IPS-NIHi7 (cell line): ENCODE measurements at regions not wholly inside any gene's neighbourhood (a gene's known extent, or its start where the extent isn't known, plus 50 kb on each side); places are given as distances from the start of the nearest gene placed in this dataset.
"Not testable (repeated sequence)": the region's sequence is repeated elsewhere in the genome, so short reads cannot be mapped to it uniquely, and the experiment has no call there.

Experiments used
- DNase-seq: peaks from one replicate; pipeline ENCODE4 v3.0.0; 2012; ENCODE audit warnings: mixed read lengths; ENCODE audit errors: extremely low spot score

DNA sequence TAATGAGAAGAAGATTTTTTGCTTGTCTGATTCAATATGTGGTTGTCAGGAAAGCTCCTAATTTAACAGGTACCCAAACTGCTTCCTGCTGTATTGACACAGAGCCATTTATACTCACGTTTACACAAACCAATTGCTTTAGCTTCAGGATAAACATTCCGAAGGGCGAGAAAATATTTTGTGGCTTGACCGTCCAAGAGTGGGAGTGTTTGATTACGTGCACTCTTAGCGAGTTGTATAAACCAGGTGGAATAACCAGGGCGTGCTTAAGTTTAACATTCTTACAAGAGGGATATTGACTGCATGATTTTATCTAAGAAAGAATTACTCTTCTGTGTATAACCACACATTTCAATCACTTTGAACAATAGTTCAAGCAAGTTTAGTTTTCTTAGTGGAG lies 278.7 kb upstream of the TYRP1 start:
- no peak for DNase-seq

DNA sequence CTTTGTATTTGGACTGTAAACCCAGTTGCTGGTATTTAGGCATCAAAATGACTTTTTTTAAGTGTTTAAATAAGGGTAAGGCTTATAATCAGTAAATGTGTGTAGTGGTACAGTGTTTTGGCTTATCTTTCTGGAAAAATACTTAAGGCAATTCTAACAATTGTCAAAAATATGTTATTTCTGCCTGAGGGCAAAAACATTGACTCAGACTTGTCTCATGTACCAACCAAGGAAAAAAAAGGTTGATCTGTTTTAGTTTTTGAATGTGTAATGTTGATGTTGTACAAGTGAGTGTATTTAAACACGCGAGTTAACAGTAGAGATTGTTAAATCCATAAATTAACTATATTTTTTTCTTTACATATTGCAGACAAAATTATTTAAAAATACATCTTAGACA lies 277.8 kb upstream of the TYRP1 start:
- no peak for DNase-seq

DNA sequence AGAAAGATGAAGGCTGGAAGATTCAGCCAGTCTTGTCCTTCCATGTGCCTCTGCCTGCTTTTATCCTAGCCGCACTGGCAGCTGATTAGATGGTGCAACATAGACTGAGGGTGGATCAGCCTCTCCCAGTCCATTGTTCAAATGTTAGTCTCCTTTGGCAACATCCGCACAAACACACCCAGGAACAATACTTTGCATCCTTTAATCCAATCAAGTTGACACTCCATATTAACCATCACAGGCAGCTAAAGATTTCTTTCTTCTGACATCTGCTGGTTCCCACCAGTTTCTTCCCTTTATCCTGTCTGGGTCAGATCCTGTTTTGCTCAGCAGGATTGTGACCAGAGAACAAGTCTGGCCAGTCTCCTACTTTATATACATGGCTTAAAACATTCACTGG lies 276.5 kb upstream of the TYRP1 start:
- DNase-seq: no peak

DNA sequence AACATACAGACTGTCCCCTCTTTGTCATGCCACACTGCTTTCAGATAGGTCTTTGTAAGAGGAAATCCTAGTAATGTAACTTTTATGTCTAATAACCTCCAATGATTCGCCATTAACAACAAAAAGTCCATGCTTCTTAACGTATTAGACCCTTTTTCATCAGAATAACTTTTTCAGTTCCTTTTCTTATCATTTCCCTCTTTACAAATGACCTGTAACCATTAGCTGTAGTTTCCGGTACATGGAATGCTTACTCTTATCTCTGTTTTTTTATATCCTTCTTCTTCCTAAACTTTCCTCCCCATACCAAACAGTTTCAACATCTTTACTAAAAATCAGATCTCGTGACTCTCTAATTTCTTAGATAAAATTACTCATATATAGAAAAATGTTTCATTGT lies 268.9 kb upstream of the TYRP1 start:
- no peak for DNase-seq

DNA sequence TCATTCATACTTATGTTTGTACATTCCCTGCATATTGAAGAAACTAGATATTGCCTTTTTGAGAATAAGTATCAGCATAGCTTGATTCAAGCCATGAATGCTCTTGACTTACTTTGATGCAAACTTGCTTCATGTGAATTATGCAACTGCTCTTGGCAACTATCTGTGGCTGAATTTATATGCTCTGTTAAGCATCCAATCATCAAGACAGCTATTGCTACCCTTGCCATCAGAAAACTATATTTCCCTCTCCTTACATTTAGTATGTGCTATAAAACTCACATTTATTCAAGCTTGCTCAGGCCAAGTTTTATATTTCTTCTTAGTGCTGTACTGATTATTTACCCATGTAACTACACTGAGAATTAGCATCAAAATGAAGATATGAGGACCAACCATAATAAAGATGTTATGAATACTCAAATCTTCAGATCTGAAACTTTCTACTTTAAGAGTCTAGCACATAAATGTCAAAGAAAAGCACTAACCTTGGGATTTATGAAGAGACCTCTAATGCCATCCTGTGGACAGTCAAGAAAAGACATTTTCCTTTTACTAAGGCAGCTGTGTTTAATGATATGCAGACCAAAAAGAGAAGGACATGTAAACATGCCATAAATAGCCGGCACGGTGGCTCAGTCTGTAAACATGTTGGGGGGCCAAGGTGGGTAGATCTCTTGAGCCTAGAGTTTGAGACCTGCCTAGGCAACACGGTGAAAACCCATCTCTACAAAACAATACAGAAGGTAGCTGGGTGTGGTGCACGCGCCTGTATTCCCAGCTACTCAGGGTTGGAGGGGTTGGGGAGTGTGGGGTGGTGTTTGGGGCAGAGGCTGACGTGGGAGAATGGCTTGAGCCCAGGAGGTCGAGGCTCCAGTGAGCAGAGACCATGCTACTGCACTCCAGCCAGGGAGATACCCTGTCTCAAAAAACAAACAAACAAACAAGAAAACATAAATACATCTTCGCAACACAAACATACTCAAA lies 267.0 kb upstream of the TYRP1 start:
- peak; percentile 31 for DNase-seq

DNA sequence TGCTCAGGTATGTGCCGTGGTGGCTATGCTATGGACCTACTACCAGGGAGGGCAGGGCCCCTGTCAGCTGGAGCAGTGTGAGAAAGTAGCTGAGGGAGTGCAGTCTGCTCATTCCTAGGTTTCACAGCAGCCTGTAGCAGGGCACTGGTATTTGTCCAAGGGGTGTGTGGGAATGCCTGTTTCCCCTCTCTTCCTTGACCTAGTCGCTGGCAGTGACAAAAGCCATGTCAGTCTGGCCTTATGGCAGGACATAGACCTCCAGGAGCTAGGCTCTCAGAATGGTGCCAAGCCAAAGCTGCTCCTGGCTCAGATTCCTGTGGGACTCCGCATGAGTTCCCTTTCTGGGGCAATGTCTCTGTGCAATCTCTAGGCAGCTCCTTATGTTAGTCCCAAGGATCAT lies 253.9 kb upstream of the TYRP1 start:
- no peak for DNase-seq

DNA sequence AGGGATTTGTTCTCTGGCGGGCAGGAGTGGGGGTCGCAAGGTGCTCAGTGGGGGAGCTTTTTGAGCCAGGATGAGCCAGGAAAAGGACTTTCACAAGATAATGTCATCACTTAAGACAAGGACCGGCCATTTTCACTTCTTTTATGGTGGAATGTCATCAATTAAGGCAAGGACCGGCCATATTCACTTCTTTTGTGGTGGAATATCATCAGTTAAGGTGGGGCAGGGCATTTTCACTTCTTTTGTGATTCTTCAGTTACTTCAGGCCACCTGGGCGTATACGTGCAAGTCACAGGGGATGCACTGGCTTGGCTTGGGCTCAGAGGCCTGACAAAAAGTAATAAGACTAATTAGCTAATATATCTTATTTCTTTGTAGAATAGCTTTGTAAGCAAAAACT lies 252.1 kb upstream of the TYRP1 start:
- not testable (repeated sequence) for DNase-seq

DNA sequence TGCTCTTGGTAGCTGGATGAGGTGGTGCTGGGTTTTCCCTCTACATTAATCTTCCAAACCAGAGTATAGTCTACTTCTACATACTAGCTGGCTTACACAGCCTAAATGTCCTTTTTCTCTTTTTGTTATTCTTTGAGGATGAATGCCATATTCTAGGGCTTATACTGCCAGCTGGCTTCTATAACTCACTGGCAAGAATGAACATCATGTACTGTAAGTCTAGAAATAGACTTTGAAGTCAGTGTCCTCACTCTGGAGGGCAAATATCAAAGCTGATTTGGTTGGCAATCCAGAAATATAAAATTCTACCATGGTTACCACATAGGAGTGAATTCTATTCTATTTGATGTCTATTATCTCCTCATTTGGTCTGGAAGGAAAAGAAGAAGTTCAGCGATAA lies 251.7 kb upstream of the TYRP1 start:
- no peak for DNase-seq

DNA sequence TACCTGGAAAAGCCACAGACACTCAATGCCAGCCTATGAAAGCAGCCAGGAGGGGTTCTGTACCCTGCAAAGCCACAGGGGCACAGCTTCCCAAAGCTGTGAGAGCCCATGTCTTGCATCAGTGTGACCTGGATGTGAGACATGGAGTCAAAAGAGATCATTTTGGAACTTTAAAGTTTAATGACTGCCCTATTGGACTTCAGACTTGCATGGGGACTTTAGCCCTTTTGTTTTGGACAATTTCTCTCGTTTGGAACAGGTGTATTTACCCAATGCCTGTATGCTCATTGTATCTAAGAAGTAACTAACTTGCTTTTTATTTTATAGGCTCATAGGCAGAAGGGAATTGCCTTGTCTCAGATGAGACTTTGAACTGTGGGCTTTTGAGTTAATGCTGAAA lies 244.9 kb upstream of the TYRP1 start:
- DNase-seq: no peak

DNA sequence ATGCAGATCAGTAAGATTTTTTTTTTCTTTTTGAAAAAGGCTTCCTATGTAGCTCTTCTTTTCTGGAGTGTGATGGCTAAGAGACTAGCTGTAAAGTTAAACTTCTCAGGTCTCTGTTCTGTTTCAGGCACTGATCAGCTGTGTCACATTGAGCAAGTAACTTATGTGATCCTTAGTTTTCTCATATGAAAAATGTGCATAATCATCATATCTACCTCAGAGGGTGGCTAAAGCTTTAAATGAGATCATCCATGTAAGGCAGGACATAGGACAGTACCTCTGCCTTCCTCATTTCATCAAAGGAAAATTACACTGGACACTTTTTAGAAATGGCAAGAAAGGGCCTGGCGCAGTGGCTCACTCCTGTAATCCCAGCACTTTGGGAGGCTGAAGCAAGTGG lies 235.9 kb upstream of the TYRP1 start:
- DNase-seq: no peak

DNA sequence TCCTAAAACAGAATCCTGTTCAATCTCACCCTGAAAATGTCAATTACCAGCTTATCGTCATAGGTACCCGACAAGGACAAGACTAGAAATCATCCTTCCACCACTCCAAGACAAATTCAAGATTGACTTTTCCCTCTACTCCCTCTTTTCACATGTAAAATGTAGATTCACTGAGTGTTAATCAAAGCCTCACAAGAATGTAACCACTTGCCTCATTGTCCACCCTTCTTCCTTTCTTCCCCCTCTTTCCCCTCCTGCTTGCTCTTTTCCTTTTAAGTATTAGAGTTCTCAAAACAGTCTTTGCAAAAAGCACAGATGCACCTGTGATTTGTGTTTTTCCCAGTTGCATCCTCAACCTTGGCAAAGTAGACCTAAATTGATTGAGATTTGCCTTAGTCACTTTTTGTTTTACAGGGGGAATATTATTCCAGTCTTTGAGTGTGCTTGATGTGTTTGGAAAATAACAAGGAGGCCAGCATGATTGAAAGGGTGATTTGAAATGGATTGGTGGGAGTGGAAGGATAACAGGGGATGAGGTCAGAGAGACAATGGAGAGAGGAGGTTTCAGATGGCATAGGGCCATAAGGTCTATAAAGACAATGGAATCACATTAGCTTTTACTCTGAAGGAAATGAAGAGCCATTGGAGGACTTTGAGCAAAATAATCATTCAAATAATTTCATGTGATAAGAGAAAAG lies 231.3 kb upstream of the TYRP1 start:
- DNase-seq: no peak

DNA sequence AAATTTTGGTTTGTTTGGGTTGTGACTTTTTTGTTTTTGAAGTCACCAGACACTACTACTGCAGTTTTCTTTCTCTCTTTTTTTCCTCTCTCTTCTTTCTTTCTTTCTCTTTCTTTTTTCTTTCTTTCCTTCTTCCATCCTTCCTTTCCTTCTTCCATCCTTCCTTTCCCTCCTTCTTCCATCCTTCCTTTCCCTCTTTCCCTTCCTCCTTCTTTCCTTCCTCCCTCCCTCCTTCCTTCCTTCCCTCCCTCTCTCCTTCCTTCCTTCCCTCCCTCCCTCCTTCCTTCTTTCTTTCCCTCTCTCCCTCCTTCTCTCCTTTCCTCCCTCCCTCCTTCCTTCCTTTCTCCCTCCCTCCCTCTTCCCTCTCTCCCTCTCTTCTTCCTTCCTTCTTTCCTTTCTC lies 230.3 kb upstream of the TYRP1 start:
- DNase-seq: no peak

DNA sequence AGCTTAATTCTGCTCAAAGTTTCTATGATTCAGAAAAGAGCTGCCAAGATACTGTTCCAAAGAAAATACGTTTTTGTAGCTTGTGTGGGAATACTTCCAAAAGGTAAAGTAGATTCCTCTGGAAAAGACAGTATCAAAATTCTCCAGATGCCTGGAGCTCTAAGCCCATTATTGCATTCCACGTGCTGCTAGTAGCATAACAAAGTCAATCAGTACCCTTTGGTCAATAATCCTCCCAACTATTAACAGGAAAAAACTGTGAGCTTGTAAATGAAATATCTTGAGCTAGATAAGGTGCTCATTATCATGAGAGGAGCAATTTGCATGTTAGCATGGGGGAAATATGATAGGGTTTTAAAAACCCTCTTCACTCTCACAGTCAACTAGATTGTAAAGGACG lies 229.5 kb upstream of the TYRP1 start:
- DNase-seq: no peak

DNA sequence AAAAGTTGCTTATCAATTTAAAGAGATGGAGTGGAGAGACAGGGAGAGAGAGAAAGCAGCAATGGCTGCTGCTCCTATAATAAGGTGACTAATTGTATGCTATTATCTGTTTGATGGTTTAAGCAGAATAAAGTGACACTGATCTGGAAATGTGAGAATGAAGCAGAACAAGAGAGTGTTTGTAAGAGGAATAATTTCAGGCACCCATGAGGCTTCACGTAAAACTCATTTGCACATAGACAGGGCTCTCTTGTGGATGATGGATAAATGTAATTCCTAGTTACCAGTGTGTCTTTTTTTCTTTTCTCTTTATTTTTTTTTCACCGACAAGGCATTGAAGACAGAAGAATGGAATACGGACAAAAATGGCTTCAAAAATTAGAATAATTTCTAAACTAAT lies 228.8 kb upstream of the TYRP1 start:
- no peak for DNase-seq

DNA sequence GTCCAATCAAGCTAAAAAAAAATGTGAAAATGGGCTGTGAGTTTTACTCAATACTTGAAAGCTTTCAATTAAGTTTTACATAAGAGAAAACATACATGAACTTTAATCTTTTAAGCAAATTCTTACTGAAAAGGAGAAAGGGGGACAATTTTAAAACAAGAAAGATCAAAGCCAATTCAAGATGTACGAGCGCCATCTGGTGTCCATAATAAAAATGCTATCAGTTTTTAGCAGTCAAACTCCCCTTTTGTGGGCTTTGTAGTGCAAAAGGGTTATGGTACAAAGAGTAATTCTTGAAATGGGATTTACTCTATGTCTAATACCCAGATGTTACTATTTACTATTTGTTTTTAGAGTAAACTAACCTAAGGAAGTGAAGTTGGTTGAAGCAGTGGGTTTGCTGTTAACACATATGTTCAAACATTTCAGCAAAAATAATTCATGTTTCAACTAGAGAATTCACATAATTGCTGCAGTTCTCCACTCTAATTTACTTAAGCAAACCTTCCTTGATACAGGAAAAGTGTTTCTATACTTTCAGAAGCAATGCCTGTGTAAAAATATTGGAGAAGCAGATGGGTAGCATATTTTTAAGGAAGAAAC lies 228.2 kb upstream of the TYRP1 start:
- DNase-seq: peak; percentile 13

DNA sequence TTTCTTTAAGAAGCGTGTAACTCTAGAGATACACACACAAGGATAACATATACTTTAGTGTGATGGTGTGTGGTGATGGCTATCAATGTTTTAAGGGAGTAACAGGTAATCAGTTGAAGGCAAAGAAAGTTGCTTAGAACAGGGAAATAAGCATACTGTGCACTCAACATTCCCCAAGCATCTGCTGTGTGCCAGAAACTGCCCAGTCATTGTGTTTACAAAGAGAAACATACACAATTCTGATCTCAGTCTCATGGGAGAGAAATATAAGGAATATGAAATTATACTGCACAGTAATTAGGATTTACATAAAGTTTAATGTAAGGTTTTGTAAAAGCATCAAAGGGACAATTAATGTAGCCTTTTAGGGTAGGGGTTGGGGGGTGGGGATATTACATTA lies 224.1 kb upstream of the TYRP1 start:
- no peak for DNase-seq

DNA sequence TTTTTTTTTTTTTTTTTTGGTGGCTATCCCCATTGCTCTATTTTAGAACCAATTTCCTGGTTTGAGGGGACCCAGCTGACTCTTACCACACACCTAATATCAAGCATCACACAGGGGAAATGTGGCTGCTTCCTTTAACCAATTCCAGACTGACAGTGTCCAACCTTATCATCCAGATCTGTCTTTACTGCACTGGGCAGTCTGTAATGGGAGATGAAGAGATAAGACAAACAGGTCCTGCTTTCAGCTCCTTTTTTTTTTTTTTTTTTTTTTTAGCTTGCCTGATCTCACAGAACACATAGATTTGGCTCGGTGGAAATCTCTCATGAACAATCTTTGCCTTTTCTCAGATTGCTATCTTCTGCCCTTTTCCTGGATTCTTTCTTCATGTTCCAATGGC lies 198.8 kb upstream of the TYRP1 start:
- no peak for DNase-seq

DNA sequence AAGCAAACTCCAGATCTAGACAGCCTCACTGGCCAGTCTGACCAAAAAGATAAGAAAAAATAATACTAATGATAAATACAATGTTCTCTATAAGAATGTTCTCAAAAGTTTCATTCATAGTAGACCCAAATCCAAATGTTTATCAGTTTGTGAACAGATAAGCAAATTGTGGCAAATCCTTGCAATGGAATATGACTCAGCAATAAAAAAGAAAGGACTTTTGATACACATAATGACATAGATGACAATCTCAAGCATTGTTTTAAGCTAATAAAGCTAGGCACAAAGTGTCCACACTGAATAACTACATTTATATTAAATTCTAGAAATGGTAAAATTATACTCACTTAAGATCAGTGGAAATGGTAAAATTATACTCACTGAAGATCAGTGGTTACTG lies 195.4 kb upstream of the TYRP1 start:
- no peak for DNase-seq

DNA sequence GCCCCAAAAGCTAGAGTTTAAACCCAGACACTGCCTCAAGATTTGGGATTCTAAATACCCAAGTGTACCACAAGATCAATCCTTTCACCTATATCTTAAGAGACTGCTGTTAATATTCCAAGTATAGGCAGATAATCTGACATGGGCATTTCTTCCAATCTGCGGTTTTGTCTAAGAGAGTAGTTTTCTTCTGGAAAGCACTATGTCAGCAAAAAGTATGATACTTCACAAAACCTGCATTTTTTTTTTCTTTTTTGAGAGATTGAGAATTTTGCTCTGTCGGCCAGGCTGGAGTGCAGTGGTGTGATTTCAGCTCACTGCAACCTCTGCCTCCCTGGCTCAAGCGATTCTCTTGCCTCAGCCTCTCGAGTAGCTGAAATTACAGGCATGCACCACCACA lies 190.7 kb upstream of the TYRP1 start:
- DNase-seq: no peak

DNA sequence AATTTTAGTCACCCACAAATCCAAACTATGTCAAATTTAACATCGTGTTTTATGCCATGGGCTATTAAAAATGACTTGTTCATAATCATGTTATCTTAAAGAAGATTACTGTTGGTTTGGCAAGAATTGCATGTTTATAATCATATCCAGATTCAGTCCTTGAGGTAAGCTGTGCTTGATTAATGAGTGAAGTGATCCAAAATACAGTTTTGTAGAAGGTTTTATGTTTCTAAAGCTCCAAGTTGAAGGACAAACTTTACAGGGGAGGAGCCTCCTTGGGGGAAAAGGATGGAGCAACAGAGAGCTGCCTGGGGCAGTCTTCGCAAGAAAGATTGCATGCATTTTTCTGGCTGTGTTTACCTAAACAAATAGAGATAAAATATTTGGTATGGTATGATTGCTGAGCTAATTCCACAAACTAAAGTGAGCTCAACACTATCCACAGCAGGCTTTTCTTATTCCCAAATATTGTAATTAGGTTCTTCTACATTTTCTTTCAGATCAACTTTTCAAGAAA lies 189.5 kb upstream of the TYRP1 start:
- DNase-seq: no peak

DNA sequence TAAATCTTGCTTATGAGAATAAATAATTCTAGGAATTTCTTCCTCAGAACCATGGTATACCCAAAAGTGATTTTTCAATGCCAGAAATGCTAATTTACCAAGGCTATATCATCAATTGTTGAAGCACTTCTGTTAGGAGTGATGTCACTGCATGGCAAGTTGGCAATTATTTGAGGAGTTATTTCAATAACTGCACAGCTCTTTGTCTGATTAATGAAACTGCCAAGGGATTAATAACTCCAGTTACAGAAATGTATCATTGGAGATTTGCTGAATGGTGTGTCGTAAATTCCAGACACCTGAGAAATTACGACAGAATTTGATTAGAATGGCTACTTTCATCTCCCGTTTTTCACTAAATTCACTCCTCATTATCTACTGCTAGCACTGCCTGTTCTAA lies 182.6 kb upstream of the TYRP1 start:
- no peak for DNase-seq

DNA sequence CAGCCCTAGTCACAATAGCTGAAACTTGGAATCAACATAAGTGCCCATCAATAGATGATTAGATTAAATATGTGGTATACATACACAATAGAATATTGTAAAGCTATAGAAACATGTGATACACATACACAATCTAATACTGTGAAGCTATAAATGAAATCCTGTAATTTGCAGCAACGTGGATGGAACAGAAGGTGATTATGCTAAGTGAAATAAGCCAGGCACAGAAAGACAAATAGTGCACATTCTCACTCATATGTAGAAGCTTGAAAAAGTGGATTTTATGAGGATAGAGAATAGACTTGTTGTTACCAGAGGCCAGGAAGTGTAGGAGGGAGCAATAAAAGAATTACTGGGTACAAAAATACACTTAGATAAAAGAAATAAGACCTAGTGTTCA lies 181.5 kb upstream of the TYRP1 start:
- DNase-seq: no peak

DNA sequence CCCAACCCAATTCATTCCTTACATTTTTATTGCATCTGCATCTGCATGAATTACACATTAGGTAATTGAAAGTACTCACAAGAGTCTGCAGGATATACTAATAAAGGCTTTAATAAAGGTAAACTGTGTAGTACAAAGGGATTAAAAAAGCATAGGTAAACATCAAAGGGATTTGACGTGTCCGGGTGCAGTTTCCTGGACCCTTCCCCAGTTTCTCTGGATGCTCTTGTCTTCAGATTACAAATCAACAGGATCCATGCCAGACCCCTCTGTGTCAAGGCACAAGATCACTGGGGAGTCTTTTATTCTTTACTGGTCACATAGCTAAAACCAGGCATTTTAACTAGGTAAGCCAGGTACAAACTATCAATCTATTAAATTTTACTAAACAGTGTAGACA lies 177.2 kb upstream of the TYRP1 start:
- no peak for DNase-seq
